MM.1S (cell line): ENCODE measurements at regions not wholly inside any gene's neighbourhood (a gene's known extent, or its start where the extent isn't known, plus 50 kb on each side); places are given as distances from the start of the nearest gene placed in this dataset.
"Not testable (repeated sequence)": the region's sequence is repeated elsewhere in the genome, so short reads cannot be mapped to it uniquely, and the experiment has no call there.

Source experiments
- DNase-seq: peaks from one replicate; pipeline ENCODE4 v3.0.0-alpha.2; 2015
- H2AFZ ChIP-seq: fragments of 300-600 bp; sonication (generic); 2 replicates; pipeline ENCODE4 v1.6.0; 2016; ENCODE audit warnings: antibody characterized with exemption, low read length
- H3F3A ChIP-seq: fragments of 300-600 bp; sonication (generic); 2 replicates; pipeline ENCODE4 v1.6.1; 2016; ENCODE audit warnings: mild to moderate bottlenecking, antibody characterized with exemption, low read length, moderate library complexity, mixed read lengths; ENCODE audit not compliant: insufficient read depth
- H3K27ac ChIP-seq: fragments of 300-600 bp; sonication (generic); 2 replicates; pipeline ENCODE4 v1.5.1; 2016; ENCODE audit warnings: mild to moderate bottlenecking, low read length
- H3K27me3 ChIP-seq: fragments of 300-600 bp; sonication (generic); replicated peaks from 2 replicates; pipeline ENCODE4 v1.6.0; 2016; ENCODE audit warnings: low read length; ENCODE audit not compliant: insufficient read depth
- H3K36me3 ChIP-seq: fragments of 300-600 bp; sonication (generic); replicated peaks from 2 replicates; pipeline ENCODE4 v1.6.1; 2016; ENCODE audit warnings: mild to moderate bottlenecking, low read length, mixed read lengths; ENCODE audit not compliant: insufficient read depth
- H3K4me1 ChIP-seq: fragments of 300-600 bp; sonication (generic); 2 replicates; pipeline ENCODE4 v1.6.1; 2016; ENCODE audit warnings: low read length, mixed read lengths
- H3K4me2 ChIP-seq: fragments of 300-600 bp; sonication (generic); 2 replicates; pipeline ENCODE4 v1.6.0; 2016; ENCODE audit warnings: low read depth, low read length
- H3K4me3 ChIP-seq: fragments of 300-600 bp; sonication (generic); 2 replicates; pipeline ENCODE4 v1.5.1; 2016; ENCODE audit warnings: low read length, mixed read lengths
- H3K79me2 ChIP-seq: fragments of 300-600 bp; sonication (generic); 2 replicates; pipeline ENCODE4 v1.6.1; 2016; ENCODE audit warnings: mixed run types, low read length, mixed read lengths
- H3K9ac ChIP-seq: fragments of 300-600 bp; sonication (generic); 2 replicates; pipeline ENCODE4 v1.6.1; 2016; ENCODE audit warnings: low read length, mixed read lengths
- H3K9me2 ChIP-seq: fragments of 300-600 bp; sonication (generic); replicated peaks from 2 replicates; pipeline ENCODE4 v1.6.1; 2016; ENCODE audit warnings: mild to moderate bottlenecking, low read length, mixed read lengths; ENCODE audit not compliant: insufficient read depth
- H3K9me3 ChIP-seq: fragments of 300-600 bp; sonication (generic); replicated peaks from 2 replicates; pipeline ENCODE4 v1.6.1; 2016; ENCODE audit warnings: mild to moderate bottlenecking, low read length, mixed read lengths; ENCODE audit not compliant: insufficient read depth
- H4K20me1 ChIP-seq: fragments of 300-600 bp; sonication (generic); 2 replicates; pipeline ENCODE4 v1.6.1; 2016; ENCODE audit warnings: mild to moderate bottlenecking, low read length, moderate library complexity, mixed read lengths; ENCODE audit not compliant: insufficient read depth

- not testable (repeated sequence) for H2AFZ ChIP-seq, H3K9me3 ChIP-seq, H3K4me2 ChIP-seq, H3F3A ChIP-seq, H3K9ac ChIP-seq, H3K79me2 ChIP-seq, H3K36me3 ChIP-seq, H4K20me1 ChIP-seq, H3K4me3 ChIP-seq, H3K27me3 ChIP-seq, H3K4me1 ChIP-seq, H3K27ac ChIP-seq, H3K9me2 ChIP-seq, DNase-seq
These were observed 125.2 kb downstream of the LRRC37A3 start for GRCh38 chr17:64794113-64794512.

DNA sequence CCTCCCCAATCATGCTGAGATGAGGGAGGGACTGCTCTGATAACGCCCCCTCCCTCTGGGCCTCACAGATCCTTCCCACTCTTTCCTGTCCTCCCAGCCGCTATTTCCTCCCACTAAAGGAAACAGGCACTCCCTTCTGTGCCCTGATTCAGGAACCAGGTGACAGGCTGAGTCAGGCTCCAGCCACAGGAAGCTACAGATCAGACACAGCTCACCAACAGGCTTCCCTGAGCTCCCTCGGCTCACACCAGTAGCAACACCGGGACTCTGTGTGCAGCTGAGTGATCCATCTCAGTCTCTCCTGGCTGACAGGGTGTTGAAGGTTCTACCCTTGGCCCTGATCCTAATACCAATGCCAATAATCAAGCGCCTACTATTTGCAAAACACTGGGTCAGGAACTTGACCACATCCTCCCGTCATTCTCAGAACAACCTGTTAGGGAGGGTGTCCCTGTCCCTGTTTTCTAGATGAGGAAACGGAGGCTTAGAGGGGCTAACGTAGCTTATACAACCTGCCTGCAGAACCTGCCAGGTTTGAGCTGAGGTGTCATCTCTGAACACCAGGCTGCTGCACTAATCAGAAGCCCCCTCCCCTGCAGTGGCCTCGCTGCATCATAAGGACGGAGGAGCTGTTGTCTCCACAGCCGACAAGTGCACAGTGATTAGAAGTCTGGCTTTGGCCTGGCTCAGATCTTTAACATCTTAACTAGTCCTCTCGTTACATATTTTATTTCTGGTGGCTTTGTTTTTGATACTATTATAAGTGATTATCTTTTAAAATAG, 126.3 kb downstream of the LRRC37A3 start:
- not testable (repeated sequence) for H4K20me1 ChIP-seq, H3K9me3 ChIP-seq, H3K4me1 ChIP-seq, DNase-seq, H3F3A ChIP-seq, H3K79me2 ChIP-seq, H3K27ac ChIP-seq, H3K4me3 ChIP-seq, H3K9me2 ChIP-seq, H3K36me3 ChIP-seq, H3K4me2 ChIP-seq, H3K27me3 ChIP-seq, H3K9ac ChIP-seq, H2AFZ ChIP-seq

GRCh38 chr17:64792276-64792675, 127.0 kb downstream of the LRRC37A3 start:
- not testable (repeated sequence) for H2AFZ ChIP-seq, H3K9me2 ChIP-seq, H3K27me3 ChIP-seq, H3K27ac ChIP-seq, H3K36me3 ChIP-seq, H3K9ac ChIP-seq, H3K4me2 ChIP-seq, H3F3A ChIP-seq, H3K4me3 ChIP-seq, DNase-seq, H3K79me2 ChIP-seq, H3K9me3 ChIP-seq, H3K4me1 ChIP-seq, H4K20me1 ChIP-seq

DNA sequence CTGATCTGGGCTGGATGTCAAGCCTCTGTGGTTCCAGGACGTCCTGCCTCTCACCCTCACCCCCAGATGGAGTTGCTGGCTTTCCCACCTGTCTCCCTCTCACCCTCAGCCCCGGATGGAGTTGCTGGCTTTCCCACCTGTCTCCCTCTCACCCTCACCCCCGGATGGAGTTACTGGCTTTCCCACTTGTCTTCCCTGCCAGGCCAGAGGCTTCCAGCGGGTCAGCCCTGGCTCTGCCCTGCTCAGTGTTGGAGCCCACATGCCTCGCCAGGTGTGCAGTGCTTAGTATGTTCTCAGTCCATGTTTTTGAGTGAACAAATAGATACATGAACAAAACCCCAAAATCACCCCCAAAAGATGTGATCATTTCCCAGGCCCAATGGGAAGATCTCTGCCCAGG, 127.6 kb downstream of the LRRC37A3 start:
- H3K9me2 ChIP-seq, H3K79me2 ChIP-seq, H3K27me3 ChIP-seq, H3K9ac ChIP-seq, H3K4me3 ChIP-seq, H3K36me3 ChIP-seq, DNase-seq, H3K4me2 ChIP-seq, H4K20me1 ChIP-seq, H3K9me3 ChIP-seq, H3F3A ChIP-seq, H2AFZ ChIP-seq, H3K4me1 ChIP-seq, H3K27ac ChIP-seq: not testable (repeated sequence)

- H3F3A ChIP-seq, H2AFZ ChIP-seq, H3K9ac ChIP-seq, H3K4me2 ChIP-seq, H4K20me1 ChIP-seq, H3K9me3 ChIP-seq, H3K27me3 ChIP-seq, H3K4me3 ChIP-seq, DNase-seq, H3K9me2 ChIP-seq, H3K27ac ChIP-seq, H3K79me2 ChIP-seq, H3K4me1 ChIP-seq, H3K36me3 ChIP-seq: not testable (repeated sequence)
These were observed 128.1 kb downstream of the LRRC37A3 start for GRCh38 chr17:64791226-64791625.

DNA sequence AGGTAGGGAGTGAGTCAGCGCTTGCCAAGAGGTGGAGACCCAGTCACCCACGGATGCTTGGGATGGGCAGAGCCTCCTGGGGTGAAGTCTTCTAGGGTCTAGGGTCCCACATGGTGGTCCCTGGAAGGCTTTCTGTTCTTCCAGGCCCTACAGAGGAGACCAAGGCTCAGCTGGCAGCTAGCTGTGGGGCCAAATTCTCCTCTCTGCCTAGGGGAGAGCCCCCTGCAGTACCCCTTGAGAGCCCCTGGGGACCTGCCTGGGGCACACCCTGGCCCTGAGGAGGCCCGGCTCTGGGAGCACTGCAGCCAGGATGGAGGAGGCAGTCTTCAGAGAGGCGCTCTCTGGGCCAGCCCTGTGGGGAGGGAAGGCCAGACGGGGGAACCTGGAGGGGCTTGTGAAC, 128.6 kb upstream of the SMURF2 start:
- H3F3A ChIP-seq, H3K27ac ChIP-seq, H4K20me1 ChIP-seq, H3K27me3 ChIP-seq, H3K4me3 ChIP-seq, DNase-seq, H3K9me3 ChIP-seq, H2AFZ ChIP-seq, H3K79me2 ChIP-seq, H3K9me2 ChIP-seq, H3K4me1 ChIP-seq, H3K4me2 ChIP-seq, H3K36me3 ChIP-seq, H3K9ac ChIP-seq: not testable (repeated sequence)

DNA sequence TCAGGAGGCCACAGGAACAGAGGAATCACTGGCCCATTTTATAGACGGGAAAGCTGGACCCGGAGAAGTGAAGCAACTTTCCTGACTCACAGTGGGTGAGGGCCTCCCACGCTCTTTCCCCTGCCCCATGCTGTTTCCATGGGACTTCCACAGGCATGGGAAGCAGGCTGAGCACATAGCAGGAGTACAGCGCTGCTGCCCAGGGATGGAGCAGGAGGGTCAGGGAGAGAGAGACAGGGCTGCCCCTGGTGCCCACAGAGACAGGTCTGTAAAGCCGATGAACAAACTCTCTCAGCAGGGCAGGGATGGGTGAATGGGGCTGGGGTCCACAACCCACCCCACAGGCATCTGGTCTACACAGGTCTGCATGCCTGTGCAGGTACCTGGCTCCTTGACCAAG, 128.1 kb upstream of the SMURF2 start:
- H3K79me2 ChIP-seq = not testable (repeated sequence)

DNA sequence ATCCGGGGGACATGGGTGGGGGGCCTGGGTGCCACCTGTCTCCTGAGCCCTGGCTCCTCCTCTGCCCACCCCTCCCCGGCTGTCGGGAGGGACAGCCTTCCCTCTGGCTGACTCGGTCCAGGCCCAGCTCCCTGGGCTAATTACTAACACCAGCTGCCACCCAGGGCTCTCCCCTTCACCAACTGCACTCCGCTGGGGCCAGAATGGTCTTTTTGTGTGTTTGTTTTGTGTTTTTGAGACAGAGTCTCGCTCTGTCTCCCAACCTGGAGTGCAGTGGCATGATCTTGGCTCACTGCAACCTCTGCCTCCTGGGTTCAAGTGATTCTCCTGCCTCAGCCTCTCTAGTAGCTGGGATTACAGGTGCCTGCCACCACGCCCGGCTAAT, 126.9 kb upstream of the SMURF2 start:
- H3K9me2 ChIP-seq, H3K4me1 ChIP-seq, DNase-seq, H3K4me3 ChIP-seq, H3K27ac ChIP-seq, H3F3A ChIP-seq, H2AFZ ChIP-seq, H3K36me3 ChIP-seq, H3K9me3 ChIP-seq, H3K4me2 ChIP-seq, H4K20me1 ChIP-seq, H3K9ac ChIP-seq, H3K79me2 ChIP-seq, H3K27me3 ChIP-seq: not testable (repeated sequence)

More for the DNA sequence above, 128.1 kb upstream of the SMURF2 start:
- not testable (repeated sequence) for H3K27ac ChIP-seq, H3K27me3 ChIP-seq, H2AFZ ChIP-seq, H4K20me1 ChIP-seq, H3F3A ChIP-seq, H3K9me2 ChIP-seq, H3K4me2 ChIP-seq, H3K4me3 ChIP-seq, H3K9ac ChIP-seq, DNase-seq, H3K9me3 ChIP-seq, H3K36me3 ChIP-seq, H3K4me1 ChIP-seq
